H1 (cell line): ENCODE measurements at regions not wholly inside any gene's neighbourhood (a gene's known extent, or its start where the extent isn't known, plus 50 kb on each side); places are given as distances from the start of the nearest gene placed in this dataset.

Source experiments
- CTCF ChIA-PET: fragments of 300-600 bp; sonication (Branson Sonifier 250); formaldehyde crosslinking; loops from one replicate; lab custom pipeline; 2021; ENCODE audit not compliant: partially characterized antibody; lab: Charles Lee
- POLR2A ChIA-PET: fragments of 300-600 bp; sonication (Branson Sonifier 250); formaldehyde crosslinking; loops from one replicate; lab custom pipeline; 2021; ENCODE audit warnings: inconsistent platforms; ENCODE audit not compliant: partially characterized antibody; lab: Charles Lee
- DNase-seq, 2 experiments: peaks; one replicate each; pipeline versions ENCODE4 v3.0.0 to v3.0.0-alpha.2; 2010 to 2022; ENCODE audit warnings: low spot score in 2 of 2, low read depth in 1 of 2, mixed read lengths in 1 of 2
- FAIRE-seq: peaks from 2 replicates; lab custom pipeline; 2011; peaks lifted over from hg19 to GRCh38; lab: Jason Lieb, UNC
- H2AFZ ChIP-seq: 2 replicates; pipeline ENCODE4 v1.8.1; 2012; ENCODE audit warnings: low read length, inconsistent platforms
- H2AK5ac ChIP-seq: 2 replicates; pipeline ENCODE4 v1.6.1; 2013; ENCODE audit warnings: low read depth, low read length
- H2BK120ac ChIP-seq: replicated peaks from 2 replicates; pipeline ENCODE3; 2013; ENCODE audit warnings: low read depth, low read length, inconsistent platforms
- H2BK12ac ChIP-seq: 2 replicates; pipeline ENCODE4 v1.6.1; 2013; ENCODE audit warnings: low read depth, low read length
- H2BK15ac ChIP-seq: 2 replicates; pipeline ENCODE4 v1.6.1; 2013; ENCODE audit warnings: low read length
- H2BK20ac ChIP-seq: 2 replicates; pipeline ENCODE4 v1.6.1; 2013; ENCODE audit warnings: low read length
- H2BK5ac ChIP-seq: 2 replicates; pipeline ENCODE4 v1.6.1; 2013; ENCODE audit warnings: low read depth, low read length
- H3K14ac ChIP-seq: 2 replicates; pipeline ENCODE4 v1.6.1; 2013; ENCODE audit warnings: inconsistent platforms; ENCODE audit not compliant: insufficient read length
- H3K18ac ChIP-seq: 2 replicates; pipeline ENCODE4 v1.6.1; 2013; ENCODE audit warnings: low read length; ENCODE audit errors: extremely low read depth
- H3K23ac ChIP-seq: 2 replicates; pipeline ENCODE4 v1.6.1; 2013; ENCODE audit warnings: inconsistent platforms; ENCODE audit not compliant: insufficient read length
- H3K23me2 ChIP-seq: 2 replicates; pipeline ENCODE4 v1.6.1; 2013; ENCODE audit warnings: low read depth, low read length
- H3K27ac ChIP-seq: 2 replicates; pipeline ENCODE4 v1.6.1; 2011; ENCODE audit warnings: low read depth, low read length, inconsistent platforms
- H3K27me3 ChIP-seq, 4 experiments: replicated peaks in 1 of 4; 1 replicate in 1 of 4; 2 replicates in 3 of 4; pipeline versions ENCODE4 v1.6.1 to v1.8.1; 2011 to 2013; ENCODE audit warnings: low read length in 3 of 4, mild to moderate bottlenecking in 3 of 4, inconsistent platforms in 2 of 4, mixed read lengths in 2 of 4, moderate library complexity in 1 of 4; ENCODE audit not compliant: control insufficient read depth in 3 of 4, insufficient read depth in 3 of 4; ENCODE audit errors: extremely low read depth in 1 of 4
- H3K36me3 ChIP-seq, 4 experiments: 2 replicates each; pipeline versions ENCODE4 v1.6.1 to v1.8.1; 2011 to 2013; ENCODE audit warnings: mild to moderate bottlenecking in 4 of 4, low read length in 3 of 4, moderate library complexity in 2 of 4, control low read depth in 1 of 4, inconsistent platforms in 1 of 4; ENCODE audit not compliant: insufficient read depth in 4 of 4, control insufficient read depth in 2 of 4
- H3K4ac ChIP-seq: replicated peaks from 2 replicates; pipeline ENCODE3; 2013; ENCODE audit warnings: low read length, low read depth, mixed read lengths, inconsistent platforms; ENCODE audit not compliant: insufficient read length
- H3K4me1 ChIP-seq, 4 experiments: replicated peaks in 1 of 4; 1 replicate in 1 of 4; 2 replicates in 3 of 4; pipeline versions ENCODE4 v1.6.1 to v1.8.1; 2011 to 2013; ENCODE audit warnings: low read length in 3 of 4, inconsistent platforms in 2 of 4, mixed read lengths in 1 of 4; ENCODE audit not compliant: insufficient read depth in 4 of 4, control insufficient read depth in 3 of 4
- H3K4me2 ChIP-seq, 2 experiments: 2 replicates each; pipeline versions ENCODE4 v1.6.1 to v1.8.1; 2011 to 2013; ENCODE audit warnings: low read depth in 2 of 2, low read length in 2 of 2, control low read depth in 1 of 2, inconsistent platforms in 1 of 2, mild to moderate bottlenecking in 1 of 2; ENCODE audit not compliant: insufficient read depth in 1 of 2
- H3K4me3 ChIP-seq, 4 experiments: fragments of 200-600, 300-600 bp in 1 of 4; sonication (generic), shearing (Covaris generic), sonication (Bioruptor Twin) in 1 of 4; 2 replicates each; pipeline versions ENCODE4 v1.5.1 to v1.8.1; 2011 to 2016; ENCODE audit warnings: low read length in 4 of 4, low read depth in 3 of 4, control low read depth in 2 of 4, inconsistent platforms in 2 of 4, mild to moderate bottlenecking in 2 of 4, mixed read lengths in 1 of 4, moderate library complexity in 1 of 4; ENCODE audit not compliant: insufficient read depth in 2 of 4; ENCODE audit errors: extremely low read depth in 1 of 4
- H3K56ac ChIP-seq: replicated peaks from 2 replicates; pipeline ENCODE3; 2013; ENCODE audit warnings: low read depth, mild to moderate bottlenecking, mixed read lengths, low read length, inconsistent platforms; ENCODE audit not compliant: insufficient read length
- H3K79me1 ChIP-seq: 2 replicates; pipeline ENCODE4 v1.6.1; 2013; ENCODE audit warnings: low read depth, low read length, control low read depth
- H3K79me2 ChIP-seq, 2 experiments: 2 replicates each; pipeline versions ENCODE4 v1.6.1 to v1.8.1; 2012 to 2013; ENCODE audit warnings: low read length in 2 of 2, mild to moderate bottlenecking in 2 of 2, inconsistent platforms in 1 of 2; ENCODE audit not compliant: insufficient read depth in 2 of 2, control insufficient read depth in 1 of 2
- H3K9ac ChIP-seq, 4 experiments: replicated peaks in 1 of 4; 1 replicate in 1 of 4; 2 replicates in 3 of 4; pipeline versions ENCODE4 v1.6.1 to v1.8.1; 2011 to 2013; ENCODE audit warnings: low read depth in 3 of 4, low read length in 3 of 4, control low read depth in 2 of 4, mild to moderate bottlenecking in 2 of 4, moderate library complexity in 2 of 4, inconsistent platforms in 1 of 4; ENCODE audit errors: extremely low read depth in 1 of 4
- H3K9me3 ChIP-seq, 2 experiments: 2 replicates each; pipeline versions ENCODE4 v1.6.1 to v1.8.1; 2012 to 2013; ENCODE audit warnings: mild to moderate bottlenecking in 2 of 2, moderate library complexity in 2 of 2, control low read depth in 1 of 2, inconsistent platforms in 1 of 2, low read depth in 1 of 2, low read length in 1 of 2, mixed read lengths in 1 of 2; ENCODE audit not compliant: insufficient read depth in 2 of 2
- H4K20me1 ChIP-seq, 2 experiments: replicated peaks in 1 of 2; 2 replicates each; pipeline versions ENCODE3 to v1.8.1; 2011 to 2013; ENCODE audit warnings: inconsistent platforms in 2 of 2, low read length in 2 of 2, mild to moderate bottlenecking in 1 of 2; ENCODE audit not compliant: insufficient read depth in 2 of 2, control insufficient read depth in 1 of 2
- H4K5ac ChIP-seq: 2 replicates; pipeline ENCODE4 v1.6.1; 2013; ENCODE audit warnings: low read length, low read depth, mixed read lengths, inconsistent platforms; ENCODE audit not compliant: insufficient read length
- H4K8ac ChIP-seq: 2 replicates; pipeline ENCODE4 v1.8.0; 2013; ENCODE audit warnings: mild to moderate bottlenecking, moderate library complexity, low read length, inconsistent platforms; ENCODE audit not compliant: insufficient read depth; ENCODE audit errors: extremely low read depth
- H4K91ac ChIP-seq: replicated peaks from 2 replicates; pipeline ENCODE3; 2013; ENCODE audit warnings: low read length, mixed read lengths, inconsistent platforms; ENCODE audit not compliant: insufficient read length
- FOSL1 ChIP-seq: IDR thresholded peaks from 2 replicates; pipeline ENCODE4 v1.6.1; 2011; ENCODE audit warnings: mild to moderate bottlenecking, low read depth, low read length, moderate library complexity; ENCODE audit not compliant: insufficient read depth
- MAFK ChIP-seq: IDR thresholded peaks from 2 replicates; pipeline ENCODE4 v1.6.1; 2012; ENCODE audit warnings: low read depth, mild to moderate bottlenecking, improper control_type of control experiment, low read length
- SP4 ChIP-seq: IDR thresholded peaks from 2 replicates; pipeline ENCODE4 v1.6.1; 2012; ENCODE audit warnings: low read length, inconsistent platforms
- WGBS, 2 experiments: shearing (Covaris generic) in 1 of 2; methylation state at CpG; one replicate each; pipeline versions ENCODE4 v1.1.6 to v1.1.7; 2013 to 2015; ENCODE audit warnings: low lambda C conversion rate in 2 of 2, mixed read lengths in 2 of 2, inconsistent platforms in 1 of 2, low coverage in 1 of 2, missing lambda C conversion rate in 1 of 2; ENCODE audit not compliant: insufficient replicate concordance in 2 of 2, insufficient coverage in 1 of 2, insufficient read length in 1 of 2; ENCODE audit errors: extremely low coverage in 1 of 2, missing lambda C conversion rate in 1 of 2; 5-methylcytosine and 5-hydroxymethylcytosine counted together

DNA sequence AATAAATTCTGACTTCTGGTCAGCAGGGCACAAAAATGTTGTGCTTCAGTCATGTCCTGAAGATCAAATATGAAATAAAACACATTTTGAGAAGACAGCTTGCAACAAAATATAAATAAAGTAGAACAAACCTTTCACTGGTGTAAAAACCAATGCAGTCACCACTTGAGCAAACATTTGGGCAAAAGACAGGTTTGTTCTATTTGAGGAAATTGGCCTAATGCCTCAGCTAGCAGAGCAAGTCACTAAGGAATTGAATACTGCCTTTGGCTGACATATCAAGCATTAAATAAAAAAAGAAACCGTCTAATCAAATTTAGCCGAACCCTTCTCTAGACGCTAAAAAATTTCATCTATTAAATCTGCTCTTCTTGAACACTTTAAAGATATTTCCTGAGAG, 475.4 kb upstream of the CNTN3 start:
- H2BK15ac ChIP-seq = no peak overlapping the region
- no peak for TF ChIP-seq SP4
- no peak for TF ChIP-seq FOSL1
- TF ChIP-seq MAFK = no peak
- H3K36me3 ChIP-seq = no peaks in the 10 kb centered on the region
- H3K79me2 ChIP-seq = no peaks in the 10 kb centered on the region
- no peaks in the 10 kb centered on the region for H3K27me3 ChIP-seq
- no peaks in the 10 kb centered on the region; a peak in 1 of 7 replicates for H3K4me1 ChIP-seq
- H3K9ac ChIP-seq = no peak overlapping the region
- no peak overlapping the region for H3K18ac ChIP-seq
- WGBS, 2 experiments = 94% methylated on average over 3 of the region's 3 CpGs; no CpG with 5 or more reads in 1 of the 2 experiments
- no peaks in the 10 kb centered on the region for H4K20me1 ChIP-seq
- H4K5ac ChIP-seq = no peak overlapping the region
- H3K4me2 ChIP-seq = no peak overlapping the region
- H3K23me2 ChIP-seq = no peaks in the 10 kb centered on the region
- no peak overlapping the region for H3K23ac ChIP-seq
- ChIA-PET CTCF (no interaction called here), POLR2A (no interaction called here)
- no peak for FAIRE-seq
- no peak overlapping the region for H4K91ac ChIP-seq
- H3K27ac ChIP-seq = no peak overlapping the region
- no peaks in the 10 kb centered on the region for H3K79me1 ChIP-seq
- H2BK12ac ChIP-seq = no peak overlapping the region
- no peak overlapping the region for H3K4ac ChIP-seq
- H2AFZ ChIP-seq = no peak overlapping the region
- no peak for DNase-seq
- H3K56ac ChIP-seq = no peak overlapping the region
- no peak overlapping the region for H3K4me3 ChIP-seq
- no peak overlapping the region for H2BK5ac ChIP-seq
- H2BK120ac ChIP-seq = no peak overlapping the region
- no peaks in the 10 kb centered on the region for H3K9me3 ChIP-seq
- no peak overlapping the region for H3K14ac ChIP-seq
- no peak overlapping the region for H4K8ac ChIP-seq
- H2BK20ac ChIP-seq = no peak overlapping the region
- no peak overlapping the region for H2AK5ac ChIP-seq
